ENCODE measurements at regions not wholly inside any gene's neighbourhood (a gene's known extent, or its start where the extent isn't known, plus 50 kb on each side); places are given as distances from the start of the nearest gene placed in this dataset.

GRCh38 chr20:48105526-48105925, 320.2 kb upstream of the SULF2 start:
- no peak for TF ChIP-seq CTCF (conservative IDR thresholded peaks at IDR 0.05)
- no peak for TF ChIP-seq ZFX (IDR thresholded peaks at IDR 0.05)

Measured in C4-2B (cell line).